Uterus (tissue), 2 donors: ENCODE measurements at regions not wholly inside any gene's neighbourhood (a gene's known extent, or its start where the extent isn't known, plus 50 kb on each side); places are given as distances from the start of the nearest gene placed in this dataset.

Experiments
- POLR2A ChIP-seq, 2 donors: fragments of 450-650 bp; IDR thresholded peaks; one replicate each; pipeline ENCODE4 v1.6.1; 2016; ENCODE audit warnings: antibody characterized with exemption in 2 of 2, mild to moderate bottlenecking in 1 of 2, moderate library complexity in 1 of 2
- TF ChIP-seq, protein P1 (sequence below), 4 experiments: fragments of 200-600 bp in 2 of 4; fragments of 450-650 bp in 2 of 4; sonication (generic) in 2 of 4; IDR thresholded peaks; one replicate each; pipeline ENCODE4 v1.5.1; 2016 to 2019; ENCODE audit warnings: antibody characterized with exemption in 4 of 4, mild to moderate bottlenecking in 2 of 4, moderate library complexity in 1 of 4

GRCh38 chr1:56370513-56370912 is 208.8 kb downstream of the PLPP3 start:
- TF ChIP-seq, protein P1, sequence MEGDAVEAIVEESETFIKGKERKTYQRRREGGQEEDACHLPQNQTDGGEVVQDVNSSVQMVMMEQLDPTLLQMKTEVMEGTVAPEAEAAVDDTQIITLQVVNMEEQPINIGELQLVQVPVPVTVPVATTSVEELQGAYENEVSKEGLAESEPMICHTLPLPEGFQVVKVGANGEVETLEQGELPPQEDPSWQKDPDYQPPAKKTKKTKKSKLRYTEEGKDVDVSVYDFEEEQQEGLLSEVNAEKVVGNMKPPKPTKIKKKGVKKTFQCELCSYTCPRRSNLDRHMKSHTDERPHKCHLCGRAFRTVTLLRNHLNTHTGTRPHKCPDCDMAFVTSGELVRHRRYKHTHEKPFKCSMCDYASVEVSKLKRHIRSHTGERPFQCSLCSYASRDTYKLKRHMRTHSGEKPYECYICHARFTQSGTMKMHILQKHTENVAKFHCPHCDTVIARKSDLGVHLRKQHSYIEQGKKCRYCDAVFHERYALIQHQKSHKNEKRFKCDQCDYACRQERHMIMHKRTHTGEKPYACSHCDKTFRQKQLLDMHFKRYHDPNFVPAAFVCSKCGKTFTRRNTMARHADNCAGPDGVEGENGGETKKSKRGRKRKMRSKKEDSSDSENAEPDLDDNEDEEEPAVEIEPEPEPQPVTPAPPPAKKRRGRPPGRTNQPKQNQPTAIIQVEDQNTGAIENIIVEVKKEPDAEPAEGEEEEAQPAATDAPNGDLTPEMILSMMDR (IDR thresholded peaks at IDR 0.05), result no peak
- TF ChIP-seq POLR2A (IDR thresholded peaks at IDR 0.05), result no peak
